ENCODE measurements at regions not wholly inside any gene's neighbourhood (a gene's known extent, or its start where the extent isn't known, plus 50 kb on each side); places are given as distances from the start of the nearest gene placed in this dataset.
"Not testable (repeated sequence)": the region's sequence is repeated elsewhere in the genome, so short reads cannot be mapped to it uniquely, and the experiment has no call there.

- no peak for DNase-seq (ENCODE audit: low read depth, low spot score)
Observed at GRCh38 chr9:75532233-75533050, 358.0 kb upstream of the PCSK5 start.

GRCh38 chr9:75539523-75539922, 350.9 kb upstream of the PCSK5 start:
- DNase-seq (ENCODE audit: low read depth, low spot score): no peak

- no peak for DNase-seq (ENCODE audit: low read depth, low spot score)
Observed at GRCh38 chr9:75540185-75540584, 350.3 kb upstream of the PCSK5 start.

GRCh38 chr9:75541734-75542133, 348.7 kb upstream of the PCSK5 start:
- DNase-seq (ENCODE audit: low read depth, low spot score): no peak

- no peak for DNase-seq (ENCODE audit: low read depth, low spot score)
Observed at GRCh38 chr9:75544815-75545214, 345.7 kb upstream of the PCSK5 start.

- no peak for DNase-seq (ENCODE audit: low read depth, low spot score)
Observed at GRCh38 chr9:75545287-75545686, 345.2 kb upstream of the PCSK5 start.

- DNase-seq (ENCODE audit: low read depth, low spot score): no peak
Observed at GRCh38 chr9:75548871-75549270, 341.6 kb upstream of the PCSK5 start.

GRCh38 chr9:75551861-75552260, 338.6 kb upstream of the PCSK5 start:
- no peak for DNase-seq (ENCODE audit: low read depth, low spot score)

GRCh38 chr9:75552941-75553340, 337.5 kb upstream of the PCSK5 start:
- DNase-seq (ENCODE audit: low read depth, low spot score): no peak

- DNase-seq (ENCODE audit: low read depth, low spot score): not testable (repeated sequence)
Observed at GRCh38 chr9:75566813-75567212, 323.7 kb upstream of the PCSK5 start.

- DNase-seq (ENCODE audit: low read depth, low spot score): no peak
Observed at GRCh38 chr9:75570538-75570937, 319.9 kb upstream of the PCSK5 start.

GRCh38 chr9:75574569-75574968, 315.9 kb upstream of the PCSK5 start:
- DNase-seq (ENCODE audit: low read depth, low spot score): no peak

- no peak for DNase-seq (ENCODE audit: low read depth, low spot score)
Observed at GRCh38 chr9:75582870-75583269, 307.6 kb upstream of the PCSK5 start.

GRCh38 chr9:75588808-75589207, 301.7 kb upstream of the PCSK5 start:
- no peak for DNase-seq (ENCODE audit: low read depth, low spot score)

GRCh38 chr9:75589497-75589896, 301.0 kb upstream of the PCSK5 start:
- DNase-seq (ENCODE audit: low read depth, low spot score): no peak

GRCh38 chr9:75591972-75592371, 298.5 kb upstream of the PCSK5 start:
- DNase-seq (ENCODE audit: low read depth, low spot score): no peak

GRCh38 chr9:75592586-75592985, 297.9 kb upstream of the PCSK5 start:
- DNase-seq (ENCODE audit: low read depth, low spot score): no peak

- DNase-seq (ENCODE audit: low read depth, low spot score): no peak
Observed at GRCh38 chr9:75593920-75594319, 296.6 kb upstream of the PCSK5 start.

- DNase-seq (ENCODE audit: low read depth, low spot score): no peak
Observed at GRCh38 chr9:75599126-75599525, 291.3 kb upstream of the PCSK5 start.

GRCh38 chr9:75601280-75601679, 289.2 kb upstream of the PCSK5 start:
- no peak for DNase-seq (ENCODE audit: low read depth, low spot score)

- no peak for DNase-seq (ENCODE audit: low read depth, low spot score)
Observed at GRCh38 chr9:75602060-75602459, 288.4 kb upstream of the PCSK5 start.

GRCh38 chr9:75604661-75605060, 285.8 kb upstream of the PCSK5 start:
- DNase-seq (ENCODE audit: low read depth, low spot score): no peak

- DNase-seq (ENCODE audit: low read depth, low spot score): no peak
Observed at GRCh38 chr9:75607521-75607920, 283.0 kb upstream of the PCSK5 start.

- no peak for DNase-seq (ENCODE audit: low read depth, low spot score)
Observed at GRCh38 chr9:75609401-75609800, 281.1 kb upstream of the PCSK5 start.
